IMR-90 (cell line): ENCODE measurements at regions not wholly inside any gene's neighbourhood (a gene's known extent, or its start where the extent isn't known, plus 50 kb on each side); places are given as distances from the start of the nearest gene placed in this dataset.

Experiments used
- ATAC-seq: fragments of 200-7000 bp; cut with Tn5 transposase; 2 replicates; pipeline ENCODE4 v1.9.1; 2020; ENCODE audit warnings: low read depth, mild to moderate bottlenecking, moderate library complexity
- BruUV-seq: library from RNA; stranded (reverse); fragments of 400-500 nt; replicated peaks from 2 replicates; lab custom pipeline; 2021; lab: Mats Ljungman, UMichigan
- CTCF ChIA-PET: fragments of 300-600 bp; formaldehyde crosslinking; extraction: SDS; loops from one replicate; lab custom pipeline; 2021; ENCODE audit warnings: antibody characterized with exemption; lab: Yijun Ruan, JAX
- POLR2A ChIA-PET: fragments of 300-600 bp; sonication (Branson Sonifier 250); formaldehyde crosslinking; loops from one replicate; lab custom pipeline; 2022; ENCODE audit warnings: antibody characterized with exemption; ENCODE audit not compliant: unreplicated experiment; lab: Charles Lee
- DNase-seq: peaks from one replicate; pipeline ENCODE4 v3.0.0; 2013
- H2AFZ ChIP-seq: replicated peaks from 2 replicates; pipeline ENCODE3; 2013; ENCODE audit warnings: low read length, mild to moderate bottlenecking; ENCODE audit not compliant: poor library complexity
- H2AK5ac ChIP-seq: 2 replicates; pipeline ENCODE4 v1.6.1; 2013; ENCODE audit warnings: low read depth, low read length, inconsistent platforms
- H2AK9ac ChIP-seq: replicated peaks from 2 replicates; pipeline ENCODE3; 2013; ENCODE audit warnings: mild to moderate bottlenecking, low read depth, low read length, moderate library complexity; ENCODE audit not compliant: poor library complexity
- H2BK120ac ChIP-seq: 2 replicates; pipeline ENCODE4 v1.6.1; 2013; ENCODE audit warnings: low read depth, low read length, inconsistent platforms
- H2BK15ac ChIP-seq: 3 replicates; pipeline ENCODE4 v1.6.1; 2013; ENCODE audit warnings: low read depth, low read length, inconsistent platforms
- H2BK20ac ChIP-seq: 2 replicates; pipeline ENCODE4 v1.6.1; 2013; ENCODE audit warnings: low read depth, mild to moderate bottlenecking, inconsistent platforms, low read length, moderate library complexity
- H2BK5ac ChIP-seq: 2 replicates; pipeline ENCODE4 v1.6.1; 2013; ENCODE audit warnings: mild to moderate bottlenecking, low read depth, low read length, inconsistent platforms; ENCODE audit not compliant: poor library complexity, severe bottlenecking
- H3K14ac ChIP-seq: replicated peaks from 2 replicates; pipeline ENCODE4 v1.6.1; 2013; ENCODE audit warnings: low read depth, low read length, inconsistent platforms
- H3K18ac ChIP-seq: 2 replicates; pipeline ENCODE4 v1.6.1; 2013; ENCODE audit warnings: low read depth, low read length, control low read depth
- H3K23ac ChIP-seq: 2 replicates; pipeline ENCODE4 v1.6.1; 2013; ENCODE audit warnings: low read depth, low read length, inconsistent platforms
- H3K27ac ChIP-seq: 2 replicates; pipeline ENCODE4 v1.5.1; 2013; ENCODE audit warnings: mild to moderate bottlenecking, control low read depth, low read length; ENCODE audit not compliant: insufficient read depth
- H3K27me3 ChIP-seq: 2 replicates; pipeline ENCODE4 v1.6.1; 2013; ENCODE audit warnings: low read length; ENCODE audit not compliant: control insufficient read depth, insufficient read depth
- H3K36me3 ChIP-seq: 2 replicates; pipeline ENCODE4 v1.6.1; 2013; ENCODE audit warnings: low read length, mixed read lengths; ENCODE audit not compliant: control insufficient read depth, insufficient read depth
- H3K4ac ChIP-seq: 2 replicates; pipeline ENCODE4 v1.6.1; 2013; ENCODE audit warnings: low read depth, low read length, inconsistent platforms
- H3K4me1 ChIP-seq: 2 replicates; pipeline ENCODE4 v1.6.1; 2013; ENCODE audit warnings: low read length, mixed read lengths; ENCODE audit not compliant: control insufficient read depth, insufficient read depth
- H3K4me2 ChIP-seq: 2 replicates; pipeline ENCODE4 v1.6.1; 2013; ENCODE audit warnings: low read depth, mild to moderate bottlenecking, control low read depth, low read length, moderate library complexity
- H3K4me3 ChIP-seq: 2 replicates; pipeline ENCODE4 v1.5.1; 2013; ENCODE audit warnings: low read depth, mild to moderate bottlenecking, control low read depth, low read length, moderate library complexity; ENCODE audit not compliant: insufficient read depth
- H3K56ac ChIP-seq: 2 replicates; pipeline ENCODE4 v1.6.1; 2013; ENCODE audit warnings: low read length, inconsistent platforms; ENCODE audit not compliant: insufficient read depth; ENCODE audit errors: extremely low read depth
- H3K79me1 ChIP-seq, 2 experiments: 2 replicates each; pipeline ENCODE4 v1.6.1; 2013; ENCODE audit warnings: low read length in 2 of 2, inconsistent platforms in 1 of 2, low read depth in 1 of 2
- H3K9ac ChIP-seq: 2 replicates; pipeline ENCODE4 v1.6.1; 2013; ENCODE audit warnings: low read depth, low read length, control low read depth
- H3K9me1 ChIP-seq: 2 replicates; pipeline ENCODE4 v1.6.1; 2013; ENCODE audit warnings: low read length, inconsistent platforms; ENCODE audit not compliant: insufficient read depth
- H3K9me3 ChIP-seq: 2 replicates; pipeline ENCODE4 v1.6.1; 2013; ENCODE audit warnings: low read length; ENCODE audit not compliant: control insufficient read depth, insufficient read depth
- H4K20me1 ChIP-seq: 2 replicates; pipeline ENCODE4 v1.6.1; 2013; ENCODE audit warnings: low read length, inconsistent platforms; ENCODE audit not compliant: insufficient read depth
- H4K5ac ChIP-seq: 2 replicates; pipeline ENCODE4 v1.6.1; 2013; ENCODE audit warnings: mild to moderate bottlenecking, low read depth, low read length, control low read depth
- H4K8ac ChIP-seq, 2 experiments: 2 replicates each; pipeline ENCODE4 v1.6.1; 2013; ENCODE audit warnings: low read depth in 2 of 2, low read length in 2 of 2, control low read depth in 1 of 2, inconsistent platforms in 1 of 2
- H4K91ac ChIP-seq: 2 replicates; pipeline ENCODE4 v1.6.1; 2013; ENCODE audit warnings: low read depth, low read length, inconsistent platforms; ENCODE audit not compliant: insufficient read depth
- CEBPB ChIP-seq: IDR thresholded peaks from 2 replicates; pipeline ENCODE4 v1.6.1; 2012; ENCODE audit warnings: low read depth, low read length, improper control_type of control experiment
- WGBS, 2 experiments: methylation state at CpG; one replicate each; pipeline versions ENCODE4 v1.1.5 to v1.1.7; 2013; ENCODE audit warnings: missing lambda C conversion rate in 2 of 2; ENCODE audit not compliant: insufficient read length in 1 of 2; ENCODE audit errors: extremely low coverage in 2 of 2; 5-methylcytosine and 5-hydroxymethylcytosine counted together
- dilution Hi-C: fragments of 300-500 bp; cut with HindIII; formaldehyde crosslinking; loops from one replicate; pipeline ENCODE4 v1.14.3; 2018; ENCODE audit warnings: low sequenced_read_pairs; ENCODE audit not compliant: unreplicated experiment
- in situ Hi-C: fragments of 300-500 bp; cut with MboI; formaldehyde crosslinking; loops from 3 replicates; pipeline ENCODE4 v1.14.3; 2019; ENCODE audit warnings: low sequenced_read_pairs, inconsistent platforms, mixed read lengths
- intact Hi-C: fragments of 100-400 bp; cut with micrococcal nuclease; formaldehyde crosslinking; loops from 2 replicates; pipeline ENCODE4 v1.10.0; 2022
- TF ChIP-seq, protein P1 (sequence below): conservative IDR thresholded peaks from 2 replicates; pipeline ENCODE4 v1.5.1; 2012; ENCODE audit warnings: mild to moderate bottlenecking, low read depth, low read length, improper control_type of control experiment
- TF ChIP-seq, protein P2 (sequence below): fragments of 150-350 bp; IDR thresholded peaks from 2 replicates; pipeline ENCODE4 v1.6.1; 2016; ENCODE audit warnings: low read depth, mild to moderate bottlenecking, low read length, moderate library complexity, borderline replicate concordance

- in situ Hi-C loops, result no loop called here
These were observed 49.7 kb upstream of the CD28 start for GRCh38 chr2:203656522-203657287.

More at GRCh38 chr2:203656522-203657287, 49.7 kb upstream of the CD28 start:
- no peak overlapping the region; the same call in 1 of the 2 replicates for H2AK5ac ChIP-seq
- no peak overlapping the region for H3K4me3 ChIP-seq
- intact Hi-C loops (loop anchor here (1.0 to 10.0 kb wide), 2 partner anchors 159 to 422 kb away; partner anchors contain the start of gene CYP20A1), dilution Hi-C loops (no loop called here)
- H3K56ac ChIP-seq, result no peak overlapping the region
- H3K4ac ChIP-seq, result peak overlapping the region; percentile 33; the same call in 1 of the 2 replicates
- WGBS, 2 experiments, result 71% methylated on average over 6 of the region's 10 CpGs; no CpG with 5 or more reads in 1 of the 2 experiments
- peak overlapping the region; percentile 44 for H2BK120ac ChIP-seq
- H4K8ac ChIP-seq, result peak overlapping the region in 1 of 2 experiments; percentile 64; a peak in 1 of 4 replicates
- peak overlapping the region; percentile 84 for H2AFZ ChIP-seq
- no peak overlapping the region for H3K27ac ChIP-seq
- H4K91ac ChIP-seq, result peak overlapping the region; percentile 62
- no peak overlapping the region for H2AK9ac ChIP-seq
- peak overlapping the region; percentile 6; the same call in 1 of the 2 replicates for H3K23ac ChIP-seq
- peak overlapping the region; percentile 38; the same call in 1 of the 2 replicates for H2BK20ac ChIP-seq
- TF ChIP-seq, protein P1, sequence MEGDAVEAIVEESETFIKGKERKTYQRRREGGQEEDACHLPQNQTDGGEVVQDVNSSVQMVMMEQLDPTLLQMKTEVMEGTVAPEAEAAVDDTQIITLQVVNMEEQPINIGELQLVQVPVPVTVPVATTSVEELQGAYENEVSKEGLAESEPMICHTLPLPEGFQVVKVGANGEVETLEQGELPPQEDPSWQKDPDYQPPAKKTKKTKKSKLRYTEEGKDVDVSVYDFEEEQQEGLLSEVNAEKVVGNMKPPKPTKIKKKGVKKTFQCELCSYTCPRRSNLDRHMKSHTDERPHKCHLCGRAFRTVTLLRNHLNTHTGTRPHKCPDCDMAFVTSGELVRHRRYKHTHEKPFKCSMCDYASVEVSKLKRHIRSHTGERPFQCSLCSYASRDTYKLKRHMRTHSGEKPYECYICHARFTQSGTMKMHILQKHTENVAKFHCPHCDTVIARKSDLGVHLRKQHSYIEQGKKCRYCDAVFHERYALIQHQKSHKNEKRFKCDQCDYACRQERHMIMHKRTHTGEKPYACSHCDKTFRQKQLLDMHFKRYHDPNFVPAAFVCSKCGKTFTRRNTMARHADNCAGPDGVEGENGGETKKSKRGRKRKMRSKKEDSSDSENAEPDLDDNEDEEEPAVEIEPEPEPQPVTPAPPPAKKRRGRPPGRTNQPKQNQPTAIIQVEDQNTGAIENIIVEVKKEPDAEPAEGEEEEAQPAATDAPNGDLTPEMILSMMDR, result no peak
- TF ChIP-seq CEBPB, result peak; percentile 77
- TF ChIP-seq, protein P2, sequence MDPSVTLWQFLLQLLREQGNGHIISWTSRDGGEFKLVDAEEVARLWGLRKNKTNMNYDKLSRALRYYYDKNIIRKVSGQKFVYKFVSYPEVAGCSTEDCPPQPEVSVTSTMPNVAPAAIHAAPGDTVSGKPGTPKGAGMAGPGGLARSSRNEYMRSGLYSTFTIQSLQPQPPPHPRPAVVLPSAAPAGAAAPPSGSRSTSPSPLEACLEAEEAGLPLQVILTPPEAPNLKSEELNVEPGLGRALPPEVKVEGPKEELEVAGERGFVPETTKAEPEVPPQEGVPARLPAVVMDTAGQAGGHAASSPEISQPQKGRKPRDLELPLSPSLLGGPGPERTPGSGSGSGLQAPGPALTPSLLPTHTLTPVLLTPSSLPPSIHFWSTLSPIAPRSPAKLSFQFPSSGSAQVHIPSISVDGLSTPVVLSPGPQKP, result no peak
- H3K9me3 ChIP-seq, result no peaks in the 10 kb centered on the region
- 0 out of 2 replicates have a peak overlapping the region, but pooled peaks have one; percentile 17 for H3K14ac ChIP-seq
- CTCF ChIA-PET, result no interaction called here
- 0 out of 2 replicates have a peak overlapping the region, but pooled peaks have one; percentile 8 for H3K18ac ChIP-seq
- H4K20me1 ChIP-seq, result no peaks in the 10 kb centered on the region
- no peak overlapping the region for H3K4me2 ChIP-seq
- H2BK15ac ChIP-seq, result no peak overlapping the region
- no peaks in the 10 kb centered on the region for H3K27me3 ChIP-seq
- no TSS peak for BruUV-seq
- no peaks in the 10 kb centered on the region for H3K4me1 ChIP-seq
- DNase-seq (peak; percentile 35), ATAC-seq (peak; percentile 62)
- H2BK5ac ChIP-seq, result no peak overlapping the region
- H3K79me1 ChIP-seq, result no peaks in the 10 kb centered on the region
- no peak overlapping the region for H3K9ac ChIP-seq
- POLR2A ChIA-PET, result no interaction called here
- 0 out of 2 replicates have a peak, but pooled peaks cover 5% of the 10 kb centered on the region for H3K9me1 ChIP-seq
- no peaks in the 10 kb centered on the region for H3K36me3 ChIP-seq
- no peak overlapping the region for H4K5ac ChIP-seq
